Hepatic stellate cell (primary cell): ENCODE measurements at regions not wholly inside any gene's neighbourhood (a gene's known extent, or its start where the extent isn't known, plus 50 kb on each side); places are given as distances from the start of the nearest gene placed in this dataset.
"Not testable (repeated sequence)": the region's sequence is repeated elsewhere in the genome, so short reads cannot be mapped to it uniquely, and the experiment has no call there.

Experiments
- DNase-seq: peaks from one replicate; pipeline ENCODE4 v3.0.0; 2011; ENCODE audit warnings: low spot score

- peak; percentile 84 for DNase-seq
These were observed 141.0 kb upstream of the KCNJ18 start for GRCh38 chr17:21551081-21551881.

DNA sequence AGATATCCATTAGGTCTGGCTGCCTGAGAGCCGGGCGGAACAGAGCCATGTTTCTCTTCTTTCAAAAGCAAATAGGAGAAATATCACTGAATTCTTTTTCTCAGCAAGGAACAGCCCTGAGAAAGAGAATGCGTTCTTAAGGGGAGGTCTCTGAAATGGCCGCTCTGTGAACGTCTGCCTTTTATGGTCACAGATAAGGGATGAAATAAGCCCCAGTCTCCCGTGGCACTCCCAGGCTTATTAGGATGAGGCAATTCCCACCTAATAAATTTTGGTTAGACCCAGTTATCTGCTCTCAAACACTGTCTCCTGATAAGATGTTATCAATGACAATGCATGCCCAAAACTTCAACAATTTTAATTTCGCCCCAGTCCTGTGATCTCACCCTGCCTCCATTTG lies 133.4 kb upstream of the KCNJ18 start:
- not testable (repeated sequence) for DNase-seq

GRCh38 chr17:21564262-21564661 lies 128.1 kb upstream of the KCNJ18 start:
- DNase-seq, result no peak

GRCh38 chr17:21564757-21565156 lies 127.6 kb upstream of the KCNJ18 start:
- not testable (repeated sequence) for DNase-seq

DNA sequence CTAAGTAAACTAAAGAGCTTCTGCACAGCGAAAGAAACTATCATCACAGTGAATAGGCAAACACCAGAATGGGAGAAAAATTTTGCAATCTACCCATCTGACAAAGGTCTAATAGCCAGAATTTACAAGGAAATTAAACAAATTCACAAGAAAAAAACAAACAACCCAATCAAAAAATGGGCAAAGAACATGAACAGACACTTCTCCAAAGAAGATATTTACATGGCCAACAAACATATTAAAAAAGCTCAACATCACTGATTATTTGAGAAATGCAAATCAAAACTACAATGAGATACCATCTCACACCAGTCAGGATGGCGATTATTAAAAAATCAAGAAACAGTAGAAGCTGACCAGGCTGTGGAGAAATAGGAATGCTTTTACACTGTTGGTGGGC lies 121.9 kb upstream of the KCNJ18 start:
- not testable (repeated sequence) for DNase-seq

DNA sequence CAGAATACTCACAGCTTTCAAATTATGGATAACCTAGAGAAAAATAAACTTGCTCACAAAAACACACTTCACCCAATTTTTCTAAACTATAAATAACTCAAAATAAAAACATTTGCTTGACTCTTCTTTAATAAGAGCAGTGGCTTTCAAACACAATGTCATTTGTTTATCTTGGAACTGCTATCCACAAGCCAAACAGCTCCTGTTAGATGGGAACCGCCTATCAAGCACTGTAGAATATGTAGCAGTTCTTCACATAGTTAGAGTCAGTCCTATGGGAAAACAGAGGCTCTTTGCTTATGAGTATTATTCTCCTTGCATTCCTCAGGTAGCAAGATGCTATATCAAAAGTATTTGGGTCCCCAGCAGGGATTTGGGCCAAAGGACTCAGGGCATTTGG lies 120.2 kb upstream of the KCNJ18 start:
- DNase-seq, result not testable (repeated sequence)

GRCh38 chr17:21573271-21573960 lies 118.9 kb upstream of the KCNJ18 start:
- DNase-seq, result not testable (repeated sequence)

DNA sequence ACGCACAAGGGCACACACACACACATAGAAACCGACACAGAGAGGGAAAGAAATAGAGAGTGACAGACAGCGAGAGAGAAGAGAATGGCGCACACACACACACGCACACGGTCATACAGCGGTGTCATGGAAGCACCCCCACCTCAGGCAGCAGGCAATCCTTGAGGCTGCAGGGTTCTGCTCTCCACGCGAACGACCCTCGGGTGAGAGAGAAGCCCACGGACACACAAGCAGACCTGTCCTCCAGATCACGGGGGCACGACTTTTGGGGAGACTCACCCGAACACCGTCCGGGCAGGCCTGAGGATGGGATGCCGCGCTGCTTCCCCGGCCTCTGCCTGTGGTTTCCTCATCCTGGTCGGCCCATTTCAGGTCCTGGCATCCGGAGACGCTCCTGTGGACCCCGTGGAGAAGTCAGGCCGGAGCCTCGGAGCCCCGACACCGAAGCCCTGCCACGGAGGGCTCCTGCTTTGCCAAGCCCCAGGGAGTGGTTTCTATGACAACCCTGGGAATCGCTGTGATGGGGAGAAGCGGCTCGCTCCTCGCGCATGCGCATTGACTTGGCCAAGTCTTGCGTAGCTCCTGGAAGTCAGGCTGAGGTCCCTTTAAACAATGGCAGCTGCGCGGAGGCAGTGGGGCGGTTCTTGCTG lies 118.2 kb upstream of the KCNJ18 start:
- DNase-seq, result no peak

GRCh38 chr17:21574611-21575255 lies 117.6 kb upstream of the KCNJ18 start:
- not testable (repeated sequence) for DNase-seq

- DNase-seq, result not testable (repeated sequence)
These were observed 113.5 kb upstream of the KCNJ18 start for GRCh38 chr17:21578783-21579182.

- DNase-seq, result no peak
These were observed 99.5 kb upstream of the KCNJ18 start for GRCh38 chr17:21592774-21593173.

DNA sequence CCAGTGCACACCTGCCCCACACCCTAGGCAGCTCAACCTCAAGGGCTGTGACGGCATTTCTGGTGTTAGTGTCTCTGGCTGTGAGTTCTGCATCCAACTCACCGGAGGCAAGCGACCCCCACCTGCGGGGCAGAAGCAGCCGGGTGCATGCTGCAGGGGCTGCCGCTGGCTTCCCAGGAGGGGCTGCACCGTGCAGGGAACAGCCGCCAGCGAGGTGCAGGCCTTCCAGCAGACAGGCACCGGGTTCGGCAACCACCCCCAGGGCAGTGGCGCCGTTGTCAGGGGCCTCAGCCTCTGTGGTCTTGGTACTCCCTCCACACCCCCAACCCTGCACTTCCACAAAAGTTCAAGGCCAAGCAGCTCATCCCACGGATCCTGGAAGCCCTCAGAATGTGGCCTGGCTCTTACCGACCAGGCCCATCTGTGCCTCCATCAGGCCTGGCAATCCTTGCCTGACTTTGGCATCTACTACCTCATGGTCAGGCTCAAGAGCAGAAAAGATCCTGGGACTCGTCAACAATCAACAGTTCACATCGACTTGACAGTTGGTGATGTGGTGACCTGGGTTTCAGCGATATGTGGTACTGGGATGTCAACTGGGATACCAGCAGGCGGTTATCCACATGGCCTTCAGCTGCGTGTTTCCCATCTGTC lies 98.7 kb upstream of the KCNJ18 start:
- not testable (repeated sequence) for DNase-seq

- no peak for DNase-seq
These were observed 97.2 kb upstream of the KCNJ18 start for GRCh38 chr17:21595086-21595485.

- DNase-seq, result no peak
These were observed 90.1 kb upstream of the KCNJ18 start for GRCh38 chr17:21602176-21602575.

GRCh38 chr17:21603292-21603691 lies 89.0 kb upstream of the KCNJ18 start:
- not testable (repeated sequence) for DNase-seq

GRCh38 chr17:21611443-21611842 lies 80.9 kb upstream of the KCNJ18 start:
- DNase-seq, result not testable (repeated sequence)

DNA sequence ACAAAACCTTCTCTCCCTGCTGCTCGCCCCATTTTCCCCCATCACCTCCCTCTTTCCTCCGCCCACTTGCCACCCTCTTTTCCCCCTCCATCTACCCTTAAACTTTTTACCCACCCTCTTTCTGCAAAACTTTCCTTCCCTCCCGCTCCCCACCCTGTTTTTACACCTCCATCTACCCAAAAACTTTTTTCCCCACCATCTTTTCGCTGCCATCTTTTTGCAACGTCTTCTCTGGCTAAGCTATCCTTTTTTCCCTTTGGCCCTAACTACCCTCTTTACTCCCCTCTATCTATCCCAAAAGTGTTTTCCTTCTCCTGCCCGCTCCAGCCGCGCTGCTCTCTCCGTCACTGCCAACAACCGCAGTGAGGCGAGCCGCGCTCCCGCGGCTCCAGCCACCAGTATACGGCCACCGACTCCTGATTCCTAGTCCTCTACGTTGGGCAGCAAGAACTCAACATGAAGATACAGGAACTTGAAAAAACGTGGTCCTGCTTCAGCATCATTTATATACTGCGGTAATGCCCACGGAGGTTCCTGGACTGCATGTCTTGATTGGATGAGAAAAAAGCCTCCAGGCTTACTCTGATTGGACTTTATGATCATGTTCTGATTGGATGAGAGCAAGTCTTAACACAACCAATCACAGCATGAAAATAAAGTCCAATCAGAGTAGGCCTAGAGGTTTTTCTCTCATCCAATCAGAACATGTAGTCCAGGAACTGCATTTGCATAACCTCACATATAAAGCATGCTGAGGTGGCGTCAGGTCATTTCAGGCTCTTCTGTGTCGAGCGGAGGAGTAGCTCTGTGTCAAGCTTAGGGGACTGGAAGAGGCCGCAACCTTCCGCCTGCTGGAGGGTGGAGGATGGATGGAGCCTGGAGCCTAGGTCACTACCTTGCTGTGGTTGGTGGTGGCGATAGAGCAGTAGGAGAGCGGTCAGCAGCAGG lies 79.9 kb upstream of the KCNJ18 start:
- not testable (repeated sequence) for DNase-seq

DNA sequence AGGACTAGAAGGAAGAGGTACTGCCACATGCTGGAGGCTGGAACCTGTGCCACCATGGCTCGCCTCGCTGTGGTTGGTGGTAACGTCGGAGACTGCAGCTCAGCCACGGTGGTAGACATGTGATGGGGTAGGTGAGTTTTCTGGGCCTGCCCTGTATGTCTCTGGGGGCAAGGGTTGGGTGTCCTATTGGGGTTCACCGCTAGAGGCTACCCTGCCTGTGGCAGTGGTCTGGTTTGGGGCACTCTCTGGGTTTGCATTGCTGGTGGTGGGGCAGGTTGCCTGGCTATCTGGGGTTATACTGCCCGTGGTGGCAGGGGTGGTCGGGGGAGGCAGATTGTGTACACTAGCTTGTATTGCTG lies 79.3 kb upstream of the KCNJ18 start:
- no peak for DNase-seq

DNA sequence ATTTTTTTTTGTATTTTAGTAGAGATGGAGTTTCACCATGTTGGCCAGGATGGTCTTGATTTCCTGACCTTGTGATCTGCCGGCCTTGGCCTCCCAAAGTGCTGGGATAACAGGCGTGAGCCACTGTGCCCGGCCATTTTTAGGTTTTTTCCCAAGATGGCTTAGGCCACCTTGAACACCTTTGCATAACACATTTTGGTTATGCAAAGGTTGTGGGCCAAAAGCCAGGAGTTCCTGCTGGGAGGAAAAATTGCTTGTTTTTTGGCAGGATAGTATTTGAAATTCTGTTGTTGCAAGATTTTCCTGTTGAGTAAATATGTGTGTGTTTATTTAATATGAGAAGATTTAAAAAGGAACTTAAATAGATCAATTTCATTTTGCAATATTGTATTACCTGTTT lies 65.3 kb upstream of the KCNJ18 start:
- DNase-seq, result not testable (repeated sequence)
